K562 (cell line): ENCODE measurements at regions not wholly inside any gene's neighbourhood (a gene's known extent, or its start where the extent isn't known, plus 50 kb on each side); places are given as distances from the start of the nearest gene placed in this dataset.

Source experiments
- ATAC-seq: fragments of 200-7000 bp; cut with Tn5 transposase; 3 replicates; pipeline ENCODE4 v1.9.1; 2020; ENCODE audit warnings: moderate library complexity
- BruUV-seq: library from RNA; stranded (reverse); fragments of 400-500 nt; replicated peaks from 2 replicates; lab custom pipeline; 2021; lab: Mats Ljungman, UMichigan
- CTCF ChIA-PET: fragments of 300-600 bp; formaldehyde crosslinking; extraction: SDS; loops from one replicate; lab custom pipeline; 2021; ENCODE audit warnings: low intra/inter-chr PET ratio; lab: Yijun Ruan, JAX
- POLR2A ChIA-PET: fragments of 300-600, 350-650 bp; sonication (Branson Sonifier 250); formaldehyde crosslinking; extraction: SDS; loops from one replicate; lab custom pipeline; 2021; ENCODE audit warnings: antibody characterized with exemption, inconsistent platforms; lab: Yijun Ruan, JAX
- DNase-seq, 4 experiments: peaks; one replicate each; pipeline versions ENCODE4 v3.0.0 to v3.0.0-alpha.2; 2011 to 2018; ENCODE audit warnings: low spot score in 3 of 4, mixed read lengths in 3 of 4; ENCODE audit errors: extremely low read depth in 1 of 4
- FAIRE-seq: peaks from 2 replicates; lab custom pipeline; 2011; peaks lifted over from hg19 to GRCh38; lab: Jason Lieb, UNC
- H2AFZ ChIP-seq: 2 replicates; pipeline ENCODE4 v1.6.0; 2011; ENCODE audit warnings: low read depth, low read length, control low read depth, inconsistent platforms
- H3K27ac ChIP-seq: fragments of 200-600 bp; 3 replicates; pipeline ENCODE4 v1.8.0; 2011; ENCODE audit warnings: low read depth, mild to moderate bottlenecking, control low read depth, inconsistent platforms, low read length, moderate library complexity, mixed read lengths; ENCODE audit errors: extremely low read depth
- H3K27me3 ChIP-seq, 2 experiments: fragments of 300-600 bp in 1 of 2; 2 replicates in 1 of 2; 3 replicates in 1 of 2; pipeline versions ENCODE4 v1.6.0 to v1.8.0; 2011; ENCODE audit warnings: inconsistent platforms in 2 of 2, low read length in 2 of 2, mild to moderate bottlenecking in 1 of 2, mixed read lengths in 1 of 2, moderate library complexity in 1 of 2; ENCODE audit not compliant: control insufficient read depth in 2 of 2, insufficient read depth in 2 of 2
- H3K36me3 ChIP-seq: fragments of 300-600 bp; 3 replicates; pipeline ENCODE4 v1.8.0; 2011; ENCODE audit warnings: mild to moderate bottlenecking, low read length, inconsistent platforms; ENCODE audit not compliant: control insufficient read depth, insufficient read depth
- H3K4me1 ChIP-seq, 2 experiments: fragments of 200-600 bp in 1 of 2; replicated peaks in 1 of 2; 2 replicates in 1 of 2; 3 replicates in 1 of 2; pipeline versions ENCODE4 v1.5.1 to v1.8.0; 2011; ENCODE audit warnings: inconsistent platforms in 2 of 2, low read length in 2 of 2, mild to moderate bottlenecking in 1 of 2, mixed read lengths in 1 of 2, moderate library complexity in 1 of 2; ENCODE audit not compliant: control insufficient read depth in 2 of 2, insufficient read depth in 2 of 2
- H3K4me2 ChIP-seq: 2 replicates; pipeline ENCODE4 v1.6.1; 2011; ENCODE audit warnings: low read length, control low read depth, inconsistent platforms, mixed read lengths; ENCODE audit not compliant: insufficient read depth
- H3K4me3 ChIP-seq: fragments of 200-600 bp; sonication (generic), shearing (Covaris generic); 2 replicates; pipeline ENCODE4 v1.5.1; 2016; ENCODE audit warnings: control low read depth, inconsistent platforms
- H3K79me2 ChIP-seq: fragments of 200-600 bp; 3 replicates; pipeline ENCODE4 v1.8.0; 2011; ENCODE audit warnings: low read length, inconsistent platforms; ENCODE audit not compliant: control insufficient read depth, insufficient read depth
- H3K9ac ChIP-seq, 2 experiments: 2 replicates each; pipeline versions ENCODE4 v1.6.0 to v1.6.1; 2011; ENCODE audit warnings: low read depth in 2 of 2, low read length in 2 of 2, control low read depth in 1 of 2, inconsistent platforms in 1 of 2, mild to moderate bottlenecking in 1 of 2, mixed read lengths in 1 of 2; ENCODE audit not compliant: insufficient read depth in 1 of 2
- H3K9me1 ChIP-seq: one replicate; pipeline ENCODE4 v1.6.0; 2011; ENCODE audit warnings: inconsistent platforms, mild to moderate bottlenecking, low read length, moderate library complexity; ENCODE audit not compliant: control insufficient read depth, insufficient read depth
- H3K9me3 ChIP-seq: replicated peaks from 2 replicates; pipeline ENCODE4 v1.5.1; 2011; ENCODE audit warnings: low read depth, low read length, inconsistent platforms; ENCODE audit not compliant: control insufficient read depth, insufficient read depth
- H4K20me1 ChIP-seq: replicated peaks from 2 replicates; pipeline ENCODE4 v1.6.1; 2011; ENCODE audit warnings: low read length, inconsistent platforms, mixed read lengths; ENCODE audit not compliant: control insufficient read depth, insufficient read depth
- BRD4 ChIP-seq: fragments of 200-600 bp; sonication (generic); IDR thresholded peaks from 2 replicates; pipeline ENCODE4 v1.6.1; 2017; ENCODE audit warnings: inconsistent platforms
- CREB5 ChIP-seq: fragments of 250-450 bp; sonication (Bioruptor Pico); IDR thresholded peaks from 2 replicates; pipeline ENCODE4 v1.5.0; 2020; ENCODE audit warnings: mild to moderate bottlenecking
- ETS2 ChIP-seq: IDR thresholded peaks from 2 replicates; pipeline ENCODE4 v1.6.1; 2016; ENCODE audit warnings: borderline replicate concordance, missing genetic modification characterization, mild to moderate bottlenecking, moderate library complexity, missing compliant biosample characterization; ENCODE audit not compliant: poor library complexity, severe bottlenecking
- HNRNPH1 ChIP-seq: fragments of 200-400 bp; formaldehyde crosslinking; optimal IDR thresholded peaks from 2 replicates; pipeline ENCODE3; 2017; ENCODE audit warnings: low read depth, mild to moderate bottlenecking, low read length, moderate library complexity
- IRF9 ChIP-seq: fragments of 450-650 bp; IDR thresholded peaks from 2 replicates; pipeline ENCODE4 v1.6.1; 2016; ENCODE audit warnings: missing biosample characterization, missing genetic modification characterization
- KAT7 ChIP-seq: sonication (generic); formaldehyde crosslinking; IDR thresholded peaks from 2 replicates; pipeline ENCODE4 v1.8.0; 2022; ENCODE audit warnings: missing genetic modification reagents, mild to moderate bottlenecking, borderline replicate concordance
- SMARCA5 ChIP-seq: fragments of 450-650 bp; IDR thresholded peaks from 2 replicates; pipeline ENCODE4 v1.6.1; 2016
- XRCC3 ChIP-seq: fragments of 450-650 bp; IDR thresholded peaks from 2 replicates; pipeline ENCODE4 v1.6.1; 2017; ENCODE audit warnings: mild to moderate bottlenecking, moderate library complexity
- ZBTB17 ChIP-seq: fragments of 450-650 bp; formaldehyde crosslinking; IDR thresholded peaks from 2 replicates; pipeline ENCODE4 v1.4.0; 2020; ENCODE audit warnings: mild to moderate bottlenecking
- ZNF282 ChIP-seq: sonication (generic); formaldehyde crosslinking; IDR thresholded peaks from 2 replicates; pipeline ENCODE4 v1.8.1; 2023; ENCODE audit warnings: missing genetic modification reagents
- ZNF780A ChIP-seq: fragments of 250-450 bp; sonication (Bioruptor Pico); IDR thresholded peaks from 2 replicates; pipeline ENCODE4 v1.5.0; 2021; ENCODE audit warnings: mild to moderate bottlenecking
- WGBS: fragments of 100-300 bp; shearing (Covaris generic); methylation state at CpG from one replicate; pipeline ENCODE4 v1.1.6; 2016; ENCODE audit warnings: low coverage, mixed read lengths; ENCODE audit not compliant: insufficient coverage; ENCODE audit errors: missing lambda C conversion rate; 5-methylcytosine and 5-hydroxymethylcytosine counted together
- in situ Hi-C: fragments of 300-500 bp; cut with MboI; formaldehyde crosslinking; loops from 4 replicates; pipeline ENCODE4 v1.15.0; 2018; ENCODE audit warnings: inconsistent platforms, mixed read lengths
- intact Hi-C: fragments of 100-400 bp; cut with micrococcal nuclease; formaldehyde crosslinking; loops from 2 replicates; pipeline ENCODE4 v1.14.2; 2022

GRCh38 chr5:4083591-4084337 lies 488.1 kb downstream of the IRX1 start:
- H3K27me3 ChIP-seq: no peaks in the 10 kb centered on the region
- in situ Hi-C loops (no loop called here), intact Hi-C loops (no loop called here)
- H3K4me3 ChIP-seq: no peak overlapping the region
- H3K4me1 ChIP-seq: no peaks in the 10 kb centered on the region
- DNase-seq: no peak
- no peak overlapping the region for H3K9ac ChIP-seq
- under 1% methylated on average over 13 of the region's 13 CpGs for WGBS
- TF ChIP-seq ZNF780A: no peak
- TF ChIP-seq ETS2 (tag): no peak
- TF ChIP-seq ZNF282 (CRISPR knock-in tag): no peak
- TF ChIP-seq CREB5: no peak
- no peak for TF ChIP-seq XRCC3
- no peak for TF ChIP-seq ZBTB17 (CRISPR knock-in tag)
- TF ChIP-seq BRD4: no peak
- TF ChIP-seq HNRNPH1: no peak
- no peak for TF ChIP-seq IRF9 (tag)
- TF ChIP-seq SMARCA5: no peak
- TF ChIP-seq KAT7 (CRISPR knock-in tag): no peak
- POLR2A ChIA-PET: no interaction called here
- CTCF ChIA-PET: no interaction called here
- H3K9me1 ChIP-seq: no peaks in the 10 kb centered on the region
- no peak overlapping the region for H3K27ac ChIP-seq
- FAIRE-seq: no peak
- ATAC-seq: no peak
- no peaks in the 10 kb centered on the region for H3K79me2 ChIP-seq
- no TSS peak for BruUV-seq
- H4K20me1 ChIP-seq: no peaks in the 10 kb centered on the region
- H3K4me2 ChIP-seq: no peak overlapping the region
- no peak overlapping the region for H2AFZ ChIP-seq
- H3K36me3 ChIP-seq: no peaks in the 10 kb centered on the region
- peaks cover 3% of the 10 kb centered on the region; the same call in 1 of the 2 replicates for H3K9me3 ChIP-seq
